HG03025 (cell line): ENCODE measurements at regions not wholly inside any gene's neighbourhood (a gene's known extent, or its start where the extent isn't known, plus 50 kb on each side); places are given as distances from the start of the nearest gene placed in this dataset.
"Not testable (repeated sequence)": the region's sequence is repeated elsewhere in the genome, so short reads cannot be mapped to it uniquely, and the experiment has no call there.

Experiments used
- ATAC-seq: cut with Tn5 transposase; IDR thresholded peaks from one replicate; pipeline ENCODE4 v1.9.1; 2021; ENCODE audit warnings: mild to moderate bottlenecking, moderate library complexity; ENCODE audit not compliant: unreplicated experiment, low FRiP score

- ATAC-seq, result no peak
Measured at GRCh38 chr5:39941416-39941815, 516.6 kb upstream of the DAB2 start.

GRCh38 chr5:39934830-39935229, 510.1 kb upstream of the DAB2 start:
- no peak for ATAC-seq

- no peak for ATAC-seq
Measured at GRCh38 chr5:39933061-39933460, 508.3 kb upstream of the DAB2 start.

GRCh38 chr5:39928709-39929108, 503.9 kb upstream of the DAB2 start:
- ATAC-seq, result no peak

GRCh38 chr5:39919876-39920275, 495.1 kb upstream of the DAB2 start:
- no peak for ATAC-seq

GRCh38 chr5:39912906-39913305, 488.1 kb upstream of the DAB2 start:
- ATAC-seq, result no peak

- not testable (repeated sequence) for ATAC-seq
Measured at GRCh38 chr5:39907267-39907951, 482.6 kb upstream of the DAB2 start.

- no peak for ATAC-seq
Measured at GRCh38 chr5:39906146-39906545, 481.4 kb upstream of the DAB2 start.

- no peak for ATAC-seq
Measured at GRCh38 chr5:39905356-39905755, 480.6 kb upstream of the DAB2 start.

- ATAC-seq, result no peak
Measured at GRCh38 chr5:39902626-39903025, 477.8 kb upstream of the DAB2 start.

GRCh38 chr5:39898731-39899130, 474.0 kb upstream of the DAB2 start:
- no peak for ATAC-seq

- no peak for ATAC-seq
Measured at GRCh38 chr5:39896706-39897105, 471.9 kb upstream of the DAB2 start.

GRCh38 chr5:39896104-39896503, 471.3 kb upstream of the DAB2 start:
- no peak for ATAC-seq

- no peak for ATAC-seq
Measured at GRCh38 chr5:39892708-39893107, 467.9 kb upstream of the DAB2 start.

GRCh38 chr5:39891376-39891775, 466.6 kb upstream of the DAB2 start:
- no peak for ATAC-seq

GRCh38 chr5:39880985-39881384, 456.2 kb upstream of the DAB2 start:
- ATAC-seq, result no peak

- no peak for ATAC-seq
Measured at GRCh38 chr5:39877479-39877878, 452.7 kb upstream of the DAB2 start.

GRCh38 chr5:39876146-39876545, 451.4 kb upstream of the DAB2 start:
- ATAC-seq, result no peak

GRCh38 chr5:39870137-39870536, 445.4 kb upstream of the DAB2 start:
- ATAC-seq, result no peak

- ATAC-seq, result no peak
Measured at GRCh38 chr5:39869396-39869795, 444.6 kb upstream of the DAB2 start.

GRCh38 chr5:39867923-39868322, 443.1 kb upstream of the DAB2 start:
- ATAC-seq, result no peak

- ATAC-seq, result no peak
Measured at GRCh38 chr5:39863926-39864552, 439.3 kb upstream of the DAB2 start.
